ENCODE measurements at regions not wholly inside any gene's neighbourhood (a gene's known extent, or its start where the extent isn't known, plus 50 kb on each side); places are given as distances from the start of the nearest gene placed in this dataset.
"Not testable (repeated sequence)": the region's sequence is repeated elsewhere in the genome, so short reads cannot be mapped to it uniquely, and the experiment has no call there.

DNA sequence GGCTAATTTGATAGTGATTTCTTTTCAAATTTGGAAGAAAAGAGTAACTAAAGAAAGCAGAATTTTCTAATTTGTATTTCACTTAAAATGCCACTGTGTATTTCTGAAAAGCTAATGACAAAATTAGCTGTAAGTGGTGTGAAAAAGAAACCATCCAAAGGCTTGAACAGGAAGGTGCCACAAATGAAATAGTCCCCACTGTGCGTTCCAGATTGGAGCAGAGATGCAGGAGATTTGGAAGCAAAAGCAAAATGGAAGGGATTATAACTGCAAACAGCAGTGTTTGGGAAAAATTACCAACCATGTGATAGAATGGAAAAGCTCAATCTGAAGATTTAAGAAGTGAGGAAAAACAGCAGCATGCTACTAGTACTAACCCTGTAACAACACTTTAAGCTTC is 498.7 kb downstream of the SUCLG1 start:
- DNase-seq = no peak

GRCh38 chr2:83959266-83959665 is 499.8 kb downstream of the SUCLG1 start:
- DNase-seq = no peak

DNA sequence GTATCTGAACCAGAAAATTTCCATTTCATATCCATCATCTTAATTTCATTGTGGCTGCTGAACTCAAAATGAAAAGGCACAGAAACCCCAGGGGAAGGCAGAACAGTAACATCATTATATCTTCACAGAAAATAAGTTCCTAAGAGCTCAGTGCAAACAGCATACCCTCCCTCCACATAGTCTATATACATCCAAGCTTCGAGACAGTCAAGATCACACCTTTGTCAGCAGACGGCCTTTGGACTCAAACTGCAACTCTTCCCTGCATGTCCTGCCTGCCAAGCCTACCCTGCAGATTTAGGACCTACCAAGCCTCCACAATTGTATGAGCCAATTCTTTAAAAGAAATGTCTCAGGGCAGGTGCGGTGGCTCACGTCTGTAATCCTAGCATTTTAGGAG is 502.1 kb downstream of the SUCLG1 start:
- DNase-seq = no peak

DNA sequence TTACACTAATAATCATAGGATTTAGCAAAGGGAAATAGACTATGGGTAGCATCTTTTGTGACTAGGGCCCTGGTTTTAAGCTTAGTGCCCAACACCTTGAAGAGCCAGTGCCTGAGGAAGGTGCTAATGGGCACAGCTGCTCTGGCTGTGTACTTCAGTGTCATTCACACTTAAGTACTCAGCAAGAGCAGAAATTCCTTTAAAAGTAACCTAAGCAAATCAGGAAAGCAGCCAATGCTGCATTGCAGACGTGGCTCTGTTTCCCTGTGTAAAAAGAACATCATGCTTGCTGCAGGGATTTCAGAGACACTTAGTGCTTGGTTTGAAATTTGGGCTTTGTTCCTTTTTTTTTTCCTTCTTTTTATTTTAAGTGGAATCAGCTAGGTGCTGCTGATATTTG is 505.4 kb downstream of the SUCLG1 start:
- no peak for DNase-seq

DNA sequence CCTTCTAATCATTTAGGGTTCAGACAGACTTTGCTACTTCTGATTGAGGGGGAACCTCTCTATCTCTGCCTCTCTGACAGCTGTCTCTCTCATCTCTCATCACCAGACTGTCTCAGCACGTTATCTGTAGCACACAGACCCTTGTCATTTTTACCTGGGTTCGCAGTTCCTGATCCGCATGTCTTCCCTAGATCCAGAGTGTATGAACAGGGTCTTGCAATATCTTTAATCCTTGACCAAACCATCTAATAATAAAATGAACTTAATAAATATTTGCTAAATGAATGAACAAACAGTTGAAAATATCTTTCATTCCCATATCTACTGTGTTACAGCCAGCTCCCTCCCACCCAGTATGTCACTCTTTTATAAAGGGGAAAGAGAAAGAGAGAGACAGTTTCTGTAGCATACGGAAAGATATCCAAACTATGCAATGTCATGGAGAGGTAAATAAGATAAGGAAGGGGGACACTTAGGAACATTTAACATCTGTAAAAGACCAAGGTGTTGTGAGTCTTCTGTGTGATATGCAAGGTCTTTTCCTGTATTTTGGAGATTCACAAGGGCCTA is 507.6 kb downstream of the SUCLG1 start:
- DNase-seq = no peak

DNA sequence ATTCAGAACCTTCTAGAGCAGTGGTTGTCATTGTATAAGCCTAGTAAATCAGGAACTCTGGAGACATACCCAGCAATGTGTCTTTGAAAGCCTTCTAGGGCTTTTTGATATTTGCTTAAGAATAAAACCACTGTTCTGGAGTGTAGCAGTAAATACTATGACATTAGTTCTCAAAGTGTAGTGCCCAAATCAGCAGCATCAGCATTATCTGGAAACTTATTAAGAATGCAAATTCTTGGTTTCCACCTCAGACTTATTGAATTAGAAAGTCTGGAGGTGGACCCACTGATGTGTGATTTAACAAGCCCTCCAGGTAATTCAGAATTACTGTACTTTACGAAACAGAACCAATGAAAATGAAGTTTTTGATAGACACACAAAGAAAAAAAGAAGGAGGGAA is 509.7 kb downstream of the SUCLG1 start:
- no peak for DNase-seq

DNA sequence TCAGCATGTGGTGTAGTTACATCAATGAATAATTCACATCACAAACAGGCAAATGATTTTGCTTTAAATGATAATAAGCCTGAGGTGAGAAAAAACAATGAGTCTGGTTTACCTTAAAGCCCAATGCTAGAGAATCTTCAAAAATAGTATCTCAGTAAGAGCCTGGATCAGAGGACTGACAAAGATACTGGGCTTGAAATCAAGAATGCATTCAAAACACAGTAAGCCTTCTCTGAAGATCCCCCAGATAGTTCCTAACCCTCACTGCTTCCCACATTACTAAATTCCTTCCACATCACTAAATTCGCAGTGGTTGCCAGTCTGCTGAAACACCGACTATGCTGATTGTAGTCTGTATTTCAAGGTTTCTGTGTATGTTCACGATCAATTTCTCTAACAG is 514.9 kb downstream of the SUCLG1 start:
- DNase-seq = no peak

- DNase-seq = no peak
Observed at GRCh38 chr2:83943265-83943664, 515.8 kb downstream of the SUCLG1 start.

GRCh38 chr2:83941886-83942285 is 517.2 kb downstream of the SUCLG1 start:
- no peak for DNase-seq

DNA sequence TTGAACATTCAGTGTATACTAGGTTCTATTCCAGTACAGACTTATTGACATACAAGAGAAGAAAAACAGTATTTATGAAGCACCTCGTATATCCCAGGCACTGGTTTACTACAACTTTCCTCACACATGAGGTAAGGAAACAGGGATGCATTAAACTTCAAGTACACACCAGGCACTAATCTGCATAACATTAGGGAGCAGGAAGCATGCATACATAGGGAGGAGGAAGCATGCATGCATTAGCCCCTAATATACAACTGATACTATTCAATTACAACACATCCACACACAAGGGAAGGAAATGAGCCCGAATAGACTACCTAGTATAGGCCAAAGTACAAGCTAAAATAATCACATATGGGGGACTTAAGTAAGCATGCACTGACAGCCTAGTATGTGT is 525.3 kb downstream of the SUCLG1 start:
- no peak for DNase-seq

- DNase-seq = no peak
Observed at GRCh38 chr2:83923531-83923930, 535.5 kb downstream of the SUCLG1 start.

GRCh38 chr2:83916559-83916958 is 542.5 kb downstream of the SUCLG1 start:
- DNase-seq = no peak

DNA sequence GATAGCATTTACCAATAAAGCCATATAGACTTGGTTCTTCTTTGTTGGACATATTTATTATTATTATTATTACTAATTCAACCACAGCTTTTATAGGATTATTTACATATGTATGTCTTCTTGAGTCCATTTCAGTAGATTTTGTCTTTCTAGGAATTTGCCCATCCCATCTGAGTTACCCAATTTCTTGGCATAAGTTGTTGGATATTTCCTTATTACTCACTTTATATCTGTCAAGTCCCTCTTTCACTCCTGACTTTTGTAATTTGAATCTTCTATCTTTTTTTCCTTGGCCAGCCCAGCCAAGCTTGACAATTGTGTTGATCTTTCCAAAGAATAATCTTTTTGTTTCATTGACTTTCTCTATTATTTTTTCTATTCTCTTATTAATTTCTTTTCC is 543.7 kb downstream of the SUCLG1 start:
- no peak for DNase-seq

GRCh38 chr2:83908750-83909149 is 550.3 kb downstream of the SUCLG1 start:
- no peak for DNase-seq

- DNase-seq = no peak
Observed at GRCh38 chr2:83901317-83901716, 557.8 kb downstream of the SUCLG1 start.

DNA sequence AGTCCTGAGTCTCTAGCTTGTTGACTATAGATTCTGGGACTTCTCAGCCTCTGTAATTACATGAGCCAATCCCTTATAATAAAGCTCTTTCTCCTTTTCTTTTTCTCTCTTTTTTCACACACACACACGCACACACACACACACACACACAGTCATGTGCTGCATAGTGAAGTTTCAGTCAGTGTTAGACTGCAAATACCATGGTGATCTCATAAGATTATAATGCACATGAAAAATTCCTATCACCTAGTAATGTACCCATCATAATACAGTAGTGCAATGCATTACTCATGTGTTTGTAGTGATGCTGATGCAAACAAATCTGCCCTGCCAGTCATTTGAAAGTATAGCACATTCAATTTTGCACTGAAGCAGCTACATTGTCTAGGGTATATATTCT is 558.2 kb downstream of the SUCLG1 start:
- no peak for DNase-seq

DNA sequence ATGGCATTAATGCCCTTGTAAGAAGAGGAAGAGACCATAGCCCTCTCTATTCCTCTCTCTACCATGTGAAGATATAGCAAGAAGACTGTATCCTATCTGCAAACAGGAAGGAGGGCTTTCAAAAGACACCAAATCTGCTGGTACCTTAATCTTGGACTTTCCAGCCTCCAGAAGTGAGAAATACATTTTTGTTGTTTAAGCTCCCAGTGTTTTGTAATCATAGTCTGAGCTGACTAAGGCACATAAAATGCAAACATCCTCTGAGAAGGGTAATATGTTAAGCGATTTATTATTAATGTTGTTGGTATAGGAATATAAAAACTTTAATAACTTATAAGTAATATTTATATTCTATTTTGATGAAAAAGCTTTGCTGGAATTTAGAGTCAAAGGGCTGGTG is 559.8 kb downstream of the SUCLG1 start:
- no peak for DNase-seq

GRCh38 chr2:83894976-83895375 is 564.1 kb downstream of the SUCLG1 start:
- no peak for DNase-seq

- DNase-seq = no peak
Observed at GRCh38 chr2:83887757-83888156, 571.3 kb downstream of the SUCLG1 start.

- no peak for DNase-seq
Observed at GRCh38 chr2:83879127-83879526, 580.0 kb downstream of the SUCLG1 start.

DNA sequence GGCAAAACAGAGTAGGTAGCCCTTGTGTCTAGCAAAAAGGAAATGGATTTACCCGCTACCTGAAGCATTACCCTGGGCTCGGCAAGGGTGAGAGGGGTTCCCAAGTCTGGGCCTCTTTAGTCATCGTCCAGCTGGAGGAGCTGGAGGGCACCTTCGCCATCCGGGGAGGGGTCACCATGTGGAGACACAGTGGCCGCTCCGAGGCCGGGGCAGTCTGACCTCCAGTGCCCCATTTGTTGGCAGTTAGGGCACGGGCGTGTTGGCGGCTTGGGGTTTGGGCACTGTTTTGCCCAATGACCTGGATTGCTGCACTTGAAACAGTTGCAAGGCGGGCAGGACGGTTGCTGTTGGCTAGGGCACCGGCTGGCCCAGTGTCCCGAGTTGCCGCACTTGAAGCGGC is 581.8 kb downstream of the SUCLG1 start:
- not testable (repeated sequence) for DNase-seq

DNA sequence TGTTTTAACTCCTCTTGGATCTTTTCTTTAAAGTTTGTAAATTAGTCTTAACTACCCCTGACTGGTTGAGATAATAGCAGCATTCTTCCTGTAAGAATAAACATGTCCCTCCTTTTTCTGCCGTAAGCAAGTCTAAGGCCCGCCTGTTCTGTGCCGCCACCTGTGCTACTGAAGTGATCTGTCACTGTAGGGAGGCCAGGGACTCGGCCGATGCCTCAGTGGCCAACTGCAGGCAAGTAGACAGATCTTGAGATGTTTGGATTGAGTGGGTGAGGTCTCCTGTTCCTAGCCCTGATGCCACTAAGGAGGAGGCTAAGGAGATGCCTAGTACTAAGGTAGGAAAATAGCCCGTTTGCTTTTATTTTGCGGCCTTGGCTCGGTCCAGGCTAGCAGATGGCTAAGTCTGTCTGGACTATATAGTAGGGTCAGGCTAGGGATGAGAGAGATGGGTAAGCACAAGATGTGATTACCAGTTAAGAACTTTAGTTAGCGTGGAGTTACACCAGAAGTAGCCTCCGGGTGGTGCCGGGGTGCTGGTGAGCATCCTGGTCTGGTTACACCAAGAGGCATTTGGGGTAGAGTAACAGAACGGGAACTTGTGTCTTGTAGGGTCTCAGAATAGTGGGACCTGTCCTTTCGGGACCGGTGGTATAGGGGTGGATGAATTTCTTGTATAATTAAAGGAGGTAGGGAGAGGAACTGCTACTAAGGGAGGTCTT is 584.2 kb downstream of the SUCLG1 start:
- no peak for DNase-seq

DNA sequence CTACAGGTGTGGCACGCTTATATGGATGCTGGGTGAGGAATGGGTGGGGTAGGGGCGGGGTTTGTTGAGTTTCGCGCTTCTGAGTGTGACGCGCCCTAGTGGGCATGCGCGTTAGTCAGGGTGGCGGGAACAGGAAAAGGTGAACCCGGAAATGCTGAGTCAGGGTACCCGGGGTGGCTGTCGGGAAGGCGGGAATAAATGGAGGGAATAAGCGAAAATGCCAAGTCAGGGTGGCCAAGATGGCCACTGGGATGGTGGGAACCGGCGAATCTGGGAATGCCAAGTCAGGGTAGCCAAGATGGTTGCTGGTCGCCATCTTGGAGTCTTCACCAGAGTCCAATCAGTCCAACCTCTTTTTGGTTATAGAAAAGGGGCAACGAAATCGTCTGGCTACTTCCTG is 585.0 kb downstream of the SUCLG1 start:
- no peak for DNase-seq

DNA sequence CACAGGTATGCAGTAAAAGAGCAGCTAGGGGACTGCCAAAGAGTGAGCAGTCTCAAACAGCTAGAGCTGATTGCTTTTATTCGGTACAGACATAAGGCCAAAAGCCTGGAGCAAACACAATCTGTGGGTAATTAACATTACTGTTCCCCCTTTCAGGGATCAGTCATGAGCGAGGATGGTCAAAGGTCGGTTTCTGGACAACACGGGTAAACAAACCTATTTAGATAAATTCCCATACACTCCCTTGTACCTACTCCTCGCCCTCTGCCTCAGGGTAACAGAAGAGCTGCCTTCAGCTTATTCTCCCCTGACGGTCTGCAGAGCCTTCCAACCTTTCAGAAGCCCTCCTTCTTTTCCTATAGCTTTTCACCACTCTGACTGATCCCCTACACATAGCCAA is 586.0 kb downstream of the SUCLG1 start:
- no peak for DNase-seq

- DNase-seq = no peak
Observed at GRCh38 chr2:83866211-83866610, 592.9 kb downstream of the SUCLG1 start.

Data from T-helper 2 cell (primary cell).